ENCODE measurements at regions not wholly inside any gene's neighbourhood (a gene's known extent, or its start where the extent isn't known, plus 50 kb on each side); places are given as distances from the start of the nearest gene placed in this dataset.

- H3K4me3 ChIP-seq: no peak overlapping the region
- ChIA-PET CTCF (ENCODE audit: low intra/inter-chr PET ratio) (no interaction called here), POLR2A (no interaction called here)
- ATAC-seq (no peak), DNase-seq (ENCODE audit: extremely low read depth in 1 of 4, low spot score in 3 of 4) (no peak), FAIRE-seq (no peak)
- H3K27ac ChIP-seq (ENCODE audit: extremely low read depth, low read depth, low read length): no peak overlapping the region
- H3K9ac ChIP-seq (ENCODE audit: insufficient read depth in 1 of 2, low read depth in 2 of 2, low read length in 2 of 2): no peak overlapping the region
- H3K4me2 ChIP-seq (ENCODE audit: insufficient read depth, low read length): no peak overlapping the region
- no peak overlapping the region for H2AFZ ChIP-seq (ENCODE audit: low read depth, low read length)
- no peaks in the 10 kb centered on the region for H3K79me2 ChIP-seq (ENCODE audit: control insufficient read depth, insufficient read depth, low read length)
- 0% methylated on average over 4 of the region's 4 CpGs for WGBS (ENCODE audit: insufficient coverage, low coverage, missing lambda C conversion rate)
- no peaks in the 10 kb centered on the region for H3K4me1 ChIP-seq (replicated peaks in 1 of 2; ENCODE audit: control insufficient read depth in 2 of 2, insufficient read depth in 2 of 2, low read length in 2 of 2)
- intact Hi-C loops (cut with micrococcal nuclease) (no loop called here), in situ Hi-C loops (cut with MboI) (no loop called here)
- H3K9me1 ChIP-seq (ENCODE audit: control insufficient read depth, insufficient read depth, low read length): no peaks in the 10 kb centered on the region
- no peaks in the 10 kb centered on the region; the same call in 1 of the 2 replicates for H3K9me3 ChIP-seq (replicated peaks; ENCODE audit: control insufficient read depth, insufficient read depth, low read depth, low read length)
- no peaks in the 10 kb centered on the region for H3K36me3 ChIP-seq (ENCODE audit: control insufficient read depth, insufficient read depth, low read length)
- H4K20me1 ChIP-seq (replicated peaks; ENCODE audit: control insufficient read depth, insufficient read depth, low read length): no peaks in the 10 kb centered on the region
- H3K27me3 ChIP-seq (ENCODE audit: control insufficient read depth in 2 of 2, insufficient read depth in 2 of 2, low read length in 2 of 2): no peaks in the 10 kb centered on the region
- no TSS peak for BruUV-seq (replicated peaks)
- TF ChIP-seq CREB1 (IDR thresholded peaks at IDR 0.05): no peak
- TF ChIP-seq CREB1 (CRISPR knock-in tag; IDR thresholded peaks at IDR 0.05): no peak
- no peak for TF ChIP-seq ZNF444 (CRISPR knock-in tag; IDR thresholded peaks at IDR 0.05)
- no peak for TF ChIP-seq REST (IDR thresholded peaks at IDR 0.05; ENCODE audit: borderline replicate concordance)
- no peak for TF ChIP-seq REST (CRISPR knock-in tag; IDR thresholded peaks at IDR 0.05; ENCODE audit: low read depth)
- TF ChIP-seq, protein P1, sequence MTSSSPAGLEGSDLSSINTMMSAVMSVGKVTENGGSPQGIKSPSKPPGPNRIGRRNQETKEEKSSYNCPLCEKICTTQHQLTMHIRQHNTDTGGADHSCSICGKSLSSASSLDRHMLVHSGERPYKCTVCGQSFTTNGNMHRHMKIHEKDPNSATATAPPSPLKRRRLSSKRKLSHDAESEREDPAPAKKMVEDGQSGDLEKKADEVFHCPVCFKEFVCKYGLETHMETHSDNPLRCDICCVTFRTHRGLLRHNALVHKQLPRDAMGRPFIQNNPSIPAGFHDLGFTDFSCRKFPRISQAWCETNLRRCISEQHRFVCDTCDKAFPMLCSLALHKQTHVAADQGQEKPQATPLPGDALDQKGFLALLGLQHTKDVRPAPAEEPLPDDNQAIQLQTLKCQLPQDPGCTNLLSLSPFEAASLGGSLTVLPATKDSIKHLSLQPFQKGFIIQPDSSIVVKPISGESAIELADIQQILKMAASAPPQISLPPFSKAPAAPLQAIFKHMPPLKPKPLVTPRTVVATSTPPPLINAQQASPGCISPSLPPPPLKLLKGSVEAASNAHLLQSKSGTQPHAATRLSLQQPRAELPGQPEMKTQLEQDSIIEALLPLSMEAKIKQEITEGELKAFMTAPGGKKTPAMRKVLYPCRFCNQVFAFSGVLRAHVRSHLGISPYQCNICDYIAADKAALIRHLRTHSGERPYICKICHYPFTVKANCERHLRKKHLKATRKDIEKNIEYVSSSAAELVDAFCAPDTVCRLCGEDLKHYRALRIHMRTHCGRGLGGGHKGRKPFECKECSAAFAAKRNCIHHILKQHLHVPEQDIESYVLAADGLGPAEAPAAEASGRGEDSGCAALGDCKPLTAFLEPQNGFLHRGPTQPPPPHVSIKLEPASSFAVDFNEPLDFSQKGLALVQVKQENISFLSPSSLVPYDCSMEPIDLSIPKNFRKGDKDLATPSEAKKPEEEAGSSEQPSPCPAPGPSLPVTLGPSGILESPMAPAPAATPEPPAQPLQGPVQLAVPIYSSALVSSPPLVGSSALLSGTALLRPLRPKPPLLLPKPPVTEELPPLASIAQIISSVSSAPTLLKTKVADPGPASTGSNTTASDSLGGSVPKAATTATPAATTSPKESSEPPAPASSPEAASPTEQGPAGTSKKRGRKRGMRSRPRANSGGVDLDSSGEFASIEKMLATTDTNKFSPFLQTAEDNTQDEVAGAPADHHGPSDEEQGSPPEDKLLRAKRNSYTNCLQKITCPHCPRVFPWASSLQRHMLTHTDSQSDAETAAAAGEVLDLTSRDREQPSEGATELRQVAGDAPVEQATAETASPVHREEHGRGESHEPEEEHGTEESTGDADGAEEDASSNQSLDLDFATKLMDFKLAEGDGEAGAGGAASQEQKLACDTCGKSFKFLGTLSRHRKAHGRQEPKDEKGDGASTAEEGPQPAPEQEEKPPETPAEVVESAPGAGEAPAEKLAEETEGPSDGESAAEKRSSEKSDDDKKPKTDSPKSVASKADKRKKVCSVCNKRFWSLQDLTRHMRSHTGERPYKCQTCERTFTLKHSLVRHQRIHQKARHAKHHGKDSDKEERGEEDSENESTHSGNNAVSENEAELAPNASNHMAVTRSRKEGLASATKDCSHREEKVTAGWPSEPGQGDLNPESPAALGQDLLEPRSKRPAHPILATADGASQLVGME (CRISPR knock-in tag; IDR thresholded peaks at IDR 0.05): no peak
- no peak for TF ChIP-seq POLR2G (IDR thresholded peaks at IDR 0.05; ENCODE audit: low read depth, low read length)
- TF ChIP-seq ZNF384 (IDR thresholded peaks at IDR 0.05; ENCODE audit: low read depth, low read length): no peak
Measured at GRCh38 chr1:239555350-239555749, 169.0 kb downstream of the CHRM3 start.

All from K562 (cell line).